ENCODE measurements at regions not wholly inside any gene's neighbourhood (a gene's known extent, or its start where the extent isn't known, plus 50 kb on each side); places are given as distances from the start of the nearest gene placed in this dataset.

DNA sequence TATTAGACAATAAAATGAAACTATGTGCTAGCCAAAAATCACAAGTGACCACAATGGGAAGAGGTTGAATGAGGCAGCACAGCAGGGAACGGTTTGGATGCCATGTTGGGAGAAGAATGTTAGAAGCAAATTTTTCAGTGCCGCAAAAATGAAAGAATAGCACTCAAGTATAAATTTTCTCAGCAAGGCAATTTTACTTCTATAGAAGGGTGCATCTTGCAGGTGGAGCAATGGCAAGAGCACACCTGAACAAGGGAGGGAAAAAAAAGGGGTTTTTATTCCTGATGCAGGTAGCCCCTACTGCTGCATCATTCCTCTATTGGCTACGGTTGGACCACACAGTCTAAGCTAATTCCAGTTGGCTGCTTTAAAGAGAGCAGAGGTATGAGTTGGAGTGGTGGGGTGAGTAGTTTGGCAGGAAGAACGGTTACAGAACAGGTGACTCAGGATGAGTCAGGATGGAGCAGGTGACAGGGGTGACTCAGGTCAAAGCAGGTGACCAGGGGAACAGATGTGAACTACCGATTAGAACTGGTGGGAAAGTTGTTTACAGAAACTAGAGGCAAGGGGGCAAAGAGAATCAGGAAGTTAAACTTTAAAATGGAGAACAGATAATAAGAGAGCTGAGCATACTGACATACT is 301.1 kb upstream of the NRIP1 start:
- Histone ChIP-seq H3K9me3 (ENCODE audit: control insufficient read depth in 3 of 3, low read length in 3 of 3) (peaks cover 0 to 2% (median 0%) of the 10 kb centered on the region in 3 donors), H3K27ac (ENCODE audit: low read depth, low read length) (no peak overlapping the region), H3K9ac (ENCODE audit: low read depth in 1 of 3, low read length in 3 of 3) (no peak overlapping the region), H3K27me3 (ENCODE audit: control insufficient read depth in 3 of 3, insufficient read depth in 3 of 3, low read length in 3 of 3) (no peaks in the 10 kb centered on the region), H3K4me3 (ENCODE audit: low read length in 3 of 3) (no peak overlapping the region), H3K4me1 (ENCODE audit: control insufficient read depth in 3 of 3, insufficient read depth in 3 of 3, low read length in 3 of 3) (no peaks in the 10 kb centered on the region), H3K36me3 (ENCODE audit: control insufficient read depth in 3 of 3, insufficient read depth in 3 of 3, low read length in 3 of 3) (no peaks in the 10 kb centered on the region)

DNA sequence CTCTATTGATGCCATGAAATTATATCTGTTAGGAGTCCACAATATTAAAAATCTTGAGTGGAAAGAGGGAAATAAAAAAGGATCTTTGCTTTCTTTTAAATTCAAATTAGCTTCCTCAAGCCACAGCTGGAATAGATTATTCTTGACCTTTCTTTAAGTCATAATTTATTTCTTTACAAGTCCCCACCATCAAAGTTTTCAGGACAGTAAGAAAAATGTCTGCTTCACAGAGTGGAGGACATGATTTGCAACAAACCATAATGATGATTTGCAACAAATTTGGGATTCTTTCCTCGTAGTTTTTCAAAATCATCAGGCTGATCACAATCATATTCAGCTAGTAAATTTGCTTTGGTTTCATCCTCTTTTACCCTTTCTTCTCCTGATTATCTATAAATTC is 301.8 kb upstream of the NRIP1 start:
- no peaks in the 10 kb centered on the region for H3K4me1 ChIP-seq (ENCODE audit: control insufficient read depth in 3 of 3, insufficient read depth in 3 of 3, low read length in 3 of 3)
- no peaks in the 10 kb centered on the region for H3K27me3 ChIP-seq (ENCODE audit: control insufficient read depth in 3 of 3, insufficient read depth in 3 of 3, low read length in 3 of 3)
- no peak overlapping the region for H3K27ac ChIP-seq (ENCODE audit: low read depth, low read length)
- H3K9me3 ChIP-seq (ENCODE audit: control insufficient read depth in 3 of 3, low read length in 3 of 3), result peaks cover 0 to 2% (median 0%) of the 10 kb centered on the region in 3 donors
- no peak overlapping the region for H3K4me3 ChIP-seq (ENCODE audit: low read length in 3 of 3)
- no peak overlapping the region for H3K9ac ChIP-seq (ENCODE audit: low read depth in 1 of 3, low read length in 3 of 3)
- no peaks in the 10 kb centered on the region for H3K36me3 ChIP-seq (ENCODE audit: control insufficient read depth in 3 of 3, insufficient read depth in 3 of 3, low read length in 3 of 3)

DNA sequence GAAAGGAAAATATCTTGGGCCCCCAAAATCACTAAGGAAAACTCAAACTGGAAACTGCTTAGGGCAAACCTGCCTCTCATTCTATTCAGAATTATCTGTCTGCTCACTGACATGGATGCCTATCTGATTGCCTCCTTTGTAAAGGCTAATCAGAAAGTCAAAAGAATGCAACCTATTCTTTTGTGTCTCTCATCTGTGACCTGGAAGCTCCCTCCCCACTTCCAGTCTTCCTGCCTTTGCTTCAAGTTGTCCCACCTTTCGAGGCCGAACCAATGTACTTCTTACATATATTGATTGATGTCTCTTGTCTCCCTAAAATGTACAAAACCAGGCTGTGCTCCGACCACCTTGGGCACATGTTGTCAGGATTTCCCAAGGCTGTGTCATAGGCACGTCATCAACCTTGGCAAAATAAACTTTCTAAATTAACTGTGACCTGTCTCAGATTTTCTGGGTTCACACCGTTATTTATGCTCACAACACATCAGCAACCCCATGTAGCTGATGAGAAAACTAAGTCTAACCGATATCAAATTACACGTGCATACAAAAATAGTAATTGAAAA is 302.3 kb upstream of the NRIP1 start:
- H3K36me3 ChIP-seq (ENCODE audit: control insufficient read depth in 3 of 3, insufficient read depth in 3 of 3, low read length in 3 of 3), result no peaks in the 10 kb centered on the region
- no peaks in the 10 kb centered on the region for H3K4me1 ChIP-seq (ENCODE audit: control insufficient read depth in 3 of 3, insufficient read depth in 3 of 3, low read length in 3 of 3)
- peaks cover 0 to 2% (median 0%) of the 10 kb centered on the region in 3 donors for H3K9me3 ChIP-seq (ENCODE audit: control insufficient read depth in 3 of 3, low read length in 3 of 3)
- H3K9ac ChIP-seq (ENCODE audit: low read depth in 1 of 3, low read length in 3 of 3), result no peak overlapping the region
- H3K4me3 ChIP-seq (ENCODE audit: low read length in 3 of 3), result no peak overlapping the region
- no peak overlapping the region for H3K27ac ChIP-seq (ENCODE audit: low read depth, low read length)
- no peaks in the 10 kb centered on the region for H3K27me3 ChIP-seq (ENCODE audit: control insufficient read depth in 3 of 3, insufficient read depth in 3 of 3, low read length in 3 of 3)

DNA sequence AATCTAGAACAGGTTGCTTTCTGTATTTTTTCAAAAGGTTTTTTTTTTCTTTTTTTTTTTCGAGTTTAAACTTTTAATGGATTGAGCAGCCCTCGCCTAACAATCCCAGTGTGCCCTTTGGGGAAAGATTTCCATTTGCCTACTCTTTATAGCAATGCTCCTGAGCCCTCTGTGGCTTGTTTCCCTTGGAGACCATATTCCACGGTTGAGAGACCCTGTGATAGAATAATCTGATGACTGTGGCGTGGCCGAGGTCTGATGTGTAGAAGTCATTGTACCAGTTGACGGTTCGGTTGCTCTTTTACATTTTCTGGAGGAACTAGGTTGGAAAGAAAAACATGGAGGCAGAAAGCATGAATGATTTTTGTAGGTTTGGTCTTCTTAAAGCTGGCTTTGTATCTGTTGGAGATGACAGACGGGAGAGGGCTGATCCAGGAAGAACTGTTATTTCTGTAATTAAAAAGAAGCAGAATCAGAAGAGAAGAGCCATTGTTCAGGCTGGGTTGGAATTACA is 305.7 kb upstream of the NRIP1 start:
- Histone ChIP-seq H3K27ac (ENCODE audit: low read depth, low read length) (no peak overlapping the region), H3K27me3 (ENCODE audit: control insufficient read depth in 3 of 3, insufficient read depth in 3 of 3, low read length in 3 of 3) (no peaks in the 10 kb centered on the region), H3K4me3 (ENCODE audit: low read length in 3 of 3) (no peak overlapping the region), H3K4me1 (ENCODE audit: control insufficient read depth in 3 of 3, insufficient read depth in 3 of 3, low read length in 3 of 3) (no peaks in the 10 kb centered on the region), H3K36me3 (ENCODE audit: control insufficient read depth in 3 of 3, insufficient read depth in 3 of 3, low read length in 3 of 3) (no peaks in the 10 kb centered on the region), H3K9me3 (ENCODE audit: control insufficient read depth in 3 of 3, low read length in 3 of 3) (peaks cover 0 to 2% (median 0%) of the 10 kb centered on the region in 3 donors), H3K9ac (ENCODE audit: low read depth in 1 of 3, low read length in 3 of 3) (no peak overlapping the region)

DNA sequence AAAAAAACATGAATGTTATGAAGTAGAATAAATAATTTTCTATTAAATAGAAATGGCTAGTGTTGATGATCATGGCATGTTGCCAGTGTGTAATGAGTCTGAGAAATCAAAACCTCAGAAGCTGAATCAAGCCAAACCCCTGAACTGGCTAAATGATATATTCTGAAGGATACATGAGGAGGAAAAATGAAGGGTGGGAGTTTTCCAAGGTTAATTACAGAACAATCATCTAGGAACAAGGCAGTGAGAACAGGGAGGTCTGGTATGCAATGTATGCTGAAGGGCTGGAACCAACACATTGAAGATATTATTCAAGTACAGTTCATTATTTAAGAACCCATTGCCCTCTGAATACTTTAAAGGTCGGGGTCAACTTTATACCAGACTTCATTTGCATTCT is 309.1 kb upstream of the NRIP1 start:
- no peaks in the 10 kb centered on the region for H3K36me3 ChIP-seq (ENCODE audit: control insufficient read depth in 3 of 3, insufficient read depth in 3 of 3, low read length in 3 of 3)
- no peak overlapping the region for H3K4me3 ChIP-seq (ENCODE audit: low read length in 3 of 3)
- no peaks in the 10 kb centered on the region for H3K4me1 ChIP-seq (ENCODE audit: control insufficient read depth in 3 of 3, insufficient read depth in 3 of 3, low read length in 3 of 3)
- no peak overlapping the region for H3K9ac ChIP-seq (ENCODE audit: low read depth in 1 of 3, low read length in 3 of 3)
- no peaks in the 10 kb centered on the region for H3K27me3 ChIP-seq (ENCODE audit: control insufficient read depth in 3 of 3, insufficient read depth in 3 of 3, low read length in 3 of 3)
- H3K9me3 ChIP-seq (ENCODE audit: control insufficient read depth in 3 of 3, low read length in 3 of 3), result no peaks in the 10 kb centered on the region
- H3K27ac ChIP-seq (ENCODE audit: low read depth, low read length), result no peak overlapping the region

DNA sequence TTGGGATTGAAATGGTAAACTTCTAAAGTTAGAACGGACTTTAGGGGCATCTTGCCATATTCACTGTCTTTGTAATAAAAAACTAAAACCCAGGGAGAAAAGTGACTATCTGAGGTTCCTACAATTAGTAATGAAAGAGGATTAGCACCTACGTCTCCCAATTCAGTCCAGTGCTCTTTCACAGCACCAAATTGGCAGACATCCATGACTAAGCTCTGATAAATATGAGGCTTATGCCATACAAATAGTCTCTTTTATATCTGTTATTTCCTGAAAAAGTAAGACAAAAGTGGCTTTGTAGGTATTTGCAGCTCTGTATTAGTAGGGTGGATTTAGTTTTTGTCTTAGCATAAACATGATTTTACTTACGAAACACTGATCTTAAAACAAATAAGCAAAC is 315.0 kb upstream of the NRIP1 start:
- Histone ChIP-seq H3K36me3 (ENCODE audit: control insufficient read depth in 3 of 3, insufficient read depth in 3 of 3, low read length in 3 of 3) (no peaks in the 10 kb centered on the region), H3K4me3 (ENCODE audit: low read length in 3 of 3) (no peak overlapping the region), H3K27ac (ENCODE audit: low read depth, low read length) (no peak overlapping the region), H3K9ac (ENCODE audit: low read depth in 1 of 3, low read length in 3 of 3) (no peak overlapping the region), H3K4me1 (ENCODE audit: control insufficient read depth in 3 of 3, insufficient read depth in 3 of 3, low read length in 3 of 3) (no peaks in the 10 kb centered on the region), H3K27me3 (ENCODE audit: control insufficient read depth in 3 of 3, insufficient read depth in 3 of 3, low read length in 3 of 3) (no peaks in the 10 kb centered on the region), H3K9me3 (ENCODE audit: control insufficient read depth in 3 of 3, low read length in 3 of 3) (no peaks in the 10 kb centered on the region)

DNA sequence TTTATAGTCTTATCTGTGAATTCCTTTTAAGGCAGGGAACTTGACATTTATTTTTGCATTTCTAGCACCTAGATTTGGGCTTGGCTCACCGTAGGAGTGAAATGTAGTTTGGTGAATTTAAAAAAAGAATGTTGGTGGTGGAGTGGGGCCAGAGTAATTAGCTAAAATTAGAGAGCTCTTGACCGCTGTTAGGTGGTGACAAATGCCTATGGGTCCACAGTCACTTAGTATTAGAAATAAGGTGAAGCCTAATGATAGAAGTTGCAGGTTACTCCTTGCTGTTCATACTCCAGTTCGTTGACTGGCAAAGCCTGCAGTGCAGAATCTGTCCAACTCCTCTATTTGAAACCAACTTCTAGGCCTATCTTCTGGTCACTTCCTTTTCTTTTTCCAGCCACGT is 318.8 kb upstream of the NRIP1 start:
- no peak overlapping the region for H3K27ac ChIP-seq (ENCODE audit: low read depth, low read length)
- H3K4me1 ChIP-seq (ENCODE audit: control insufficient read depth in 3 of 3, insufficient read depth in 3 of 3, low read length in 3 of 3), result no peaks in the 10 kb centered on the region
- H3K9ac ChIP-seq (ENCODE audit: low read depth in 1 of 3, low read length in 3 of 3), result no peak overlapping the region

DNA sequence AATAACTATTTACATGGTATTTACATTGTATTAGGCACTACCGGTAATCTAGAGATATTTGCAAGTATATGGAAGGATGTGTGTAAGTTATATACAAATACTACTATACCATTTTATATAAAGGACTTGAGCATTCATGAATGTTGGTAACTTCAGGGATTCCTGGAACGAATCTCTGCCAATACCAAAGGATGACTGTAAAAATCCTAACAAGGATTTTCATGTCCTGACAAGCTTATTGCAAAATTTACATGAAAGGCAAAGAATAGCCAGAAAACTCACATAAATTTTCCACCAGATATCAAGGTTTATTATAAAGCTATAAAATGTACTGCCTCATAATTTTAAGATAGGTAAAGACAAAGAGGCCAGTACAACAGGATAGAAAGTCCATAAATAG is 325.2 kb upstream of the NRIP1 start:
- Histone ChIP-seq H3K4me3 (ENCODE audit: low read length in 3 of 3) (no peak overlapping the region), H3K36me3 (ENCODE audit: control insufficient read depth in 3 of 3, insufficient read depth in 3 of 3, low read length in 3 of 3) (no peaks in the 10 kb centered on the region)

More for the DNA sequence above, 318.8 kb upstream of the NRIP1 start:
- H3K9me3 ChIP-seq (ENCODE audit: control insufficient read depth in 3 of 3, low read length in 3 of 3), result no peaks in the 10 kb centered on the region
- H3K4me3 ChIP-seq (ENCODE audit: low read length in 3 of 3), result no peak overlapping the region
- no peaks in the 10 kb centered on the region for H3K36me3 ChIP-seq (ENCODE audit: control insufficient read depth in 3 of 3, insufficient read depth in 3 of 3, low read length in 3 of 3)
- no peaks in the 10 kb centered on the region for H3K27me3 ChIP-seq (ENCODE audit: control insufficient read depth in 3 of 3, insufficient read depth in 3 of 3, low read length in 3 of 3)

DNA sequence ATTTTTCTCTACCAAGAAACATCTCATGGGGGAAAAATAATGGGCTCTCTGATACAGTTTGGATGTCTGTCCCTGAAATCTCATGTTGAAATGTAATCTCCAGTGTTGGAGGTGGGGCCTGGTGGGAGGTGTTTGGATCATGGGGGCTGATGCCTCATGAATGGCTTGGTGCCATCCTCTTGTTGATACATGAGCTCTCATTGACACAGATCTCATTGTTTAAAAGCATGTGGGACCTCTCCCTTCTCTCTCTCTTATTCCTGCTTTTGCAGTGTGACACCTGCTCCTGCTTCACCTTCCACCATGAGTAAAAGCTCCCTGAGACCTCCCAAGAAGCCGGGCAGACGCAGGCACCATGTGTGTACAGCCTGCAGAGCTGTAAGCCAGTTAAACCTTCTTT is 332.5 kb upstream of the NRIP1 start:
- Histone ChIP-seq H3K9me3 (ENCODE audit: control insufficient read depth in 3 of 3, low read length in 3 of 3) (no peaks in the 10 kb centered on the region), H3K27ac (ENCODE audit: low read depth, low read length) (no peak overlapping the region)

More for the DNA sequence above, 325.2 kb upstream of the NRIP1 start:
- Histone ChIP-seq H3K9me3 (ENCODE audit: control insufficient read depth in 3 of 3, low read length in 3 of 3) (no peaks in the 10 kb centered on the region), H3K27ac (ENCODE audit: low read depth, low read length) (no peak overlapping the region), H3K9ac (ENCODE audit: low read depth in 1 of 3, low read length in 3 of 3) (no peak overlapping the region), H3K27me3 (ENCODE audit: control insufficient read depth in 3 of 3, insufficient read depth in 3 of 3, low read length in 3 of 3) (no peaks in the 10 kb centered on the region), H3K4me1 (ENCODE audit: control insufficient read depth in 3 of 3, insufficient read depth in 3 of 3, low read length in 3 of 3) (no peaks in the 10 kb centered on the region)

DNA sequence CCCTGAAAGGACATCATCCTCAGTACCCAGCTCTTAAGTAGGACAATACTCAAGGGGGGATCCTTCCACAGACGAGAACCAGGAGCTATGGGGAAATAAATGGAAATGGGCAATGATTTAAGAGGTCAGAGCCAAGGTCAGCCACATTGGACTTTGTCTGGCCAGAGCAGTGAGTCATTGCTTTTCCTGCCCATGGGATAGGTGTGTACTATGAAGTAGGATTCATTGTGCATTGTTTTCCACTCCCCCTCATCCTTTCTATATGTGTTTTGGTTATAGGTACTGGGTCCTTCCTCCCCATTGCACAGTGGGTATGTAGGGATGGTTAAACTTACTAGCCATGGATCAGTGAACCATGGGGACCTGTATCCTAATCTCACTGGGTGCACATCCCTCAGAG is 328.9 kb upstream of the USP25 start:
- no peaks in the 10 kb centered on the region for H3K27me3 ChIP-seq (ENCODE audit: control insufficient read depth in 3 of 3, insufficient read depth in 3 of 3, low read length in 3 of 3)
- H3K27ac ChIP-seq (ENCODE audit: low read depth, low read length), result no peak overlapping the region
- no peaks in the 10 kb centered on the region for H3K9me3 ChIP-seq (ENCODE audit: control insufficient read depth in 3 of 3, low read length in 3 of 3)
- H3K4me3 ChIP-seq (ENCODE audit: low read length in 3 of 3), result no peak overlapping the region
- no peak overlapping the region for H3K9ac ChIP-seq (ENCODE audit: low read depth in 1 of 3, low read length in 3 of 3)
- H3K4me1 ChIP-seq (ENCODE audit: control insufficient read depth in 3 of 3, insufficient read depth in 3 of 3, low read length in 3 of 3), result no peaks in the 10 kb centered on the region
- no peaks in the 10 kb centered on the region for H3K36me3 ChIP-seq (ENCODE audit: control insufficient read depth in 3 of 3, insufficient read depth in 3 of 3, low read length in 3 of 3)

More for the DNA sequence above, 332.5 kb upstream of the NRIP1 start:
- Histone ChIP-seq H3K36me3 (ENCODE audit: control insufficient read depth in 3 of 3, insufficient read depth in 3 of 3, low read length in 3 of 3) (no peaks in the 10 kb centered on the region), H3K9ac (ENCODE audit: low read depth in 1 of 3, low read length in 3 of 3) (no peak overlapping the region), H3K27me3 (ENCODE audit: control insufficient read depth in 3 of 3, insufficient read depth in 3 of 3, low read length in 3 of 3) (no peaks in the 10 kb centered on the region), H3K4me1 (ENCODE audit: control insufficient read depth in 3 of 3, insufficient read depth in 3 of 3, low read length in 3 of 3) (no peaks in the 10 kb centered on the region), H3K4me3 (ENCODE audit: low read length in 3 of 3) (no peak overlapping the region)

All from skeletal muscle tissue (tissue), 3 donors.